C1 segment of cervical spinal cord (tissue), 14 donors: ENCODE measurements at regions not wholly inside any gene's neighbourhood (a gene's known extent, or its start where the extent isn't known, plus 50 kb on each side); places are given as distances from the start of the nearest gene placed in this dataset.

Experiments used
- DNase-seq, 14 donors: peaks; one replicate each; lab custom pipeline; 2025; lab: John Stamatoyannopoulos, UW

DNA sequence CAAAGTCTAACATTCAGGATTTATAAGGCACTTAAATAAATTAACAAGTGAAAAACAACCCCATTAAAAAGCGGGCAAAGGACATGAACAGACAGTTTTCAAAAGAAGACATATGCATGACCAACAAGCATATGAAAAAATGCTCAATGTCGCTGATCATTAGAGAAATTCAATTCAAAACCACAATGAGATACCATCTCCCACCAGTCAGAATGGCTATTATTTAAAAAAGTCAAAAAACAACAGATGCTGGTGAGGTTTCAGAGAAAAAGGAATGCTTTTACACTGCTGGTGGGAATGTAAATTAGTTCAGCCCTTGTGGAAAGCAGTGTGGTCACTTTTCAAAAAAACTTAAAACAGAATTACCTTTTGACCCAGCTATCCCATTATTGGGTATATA, 60.7 kb upstream of the BDKRB2 start:
- no peak for DNase-seq

DNA sequence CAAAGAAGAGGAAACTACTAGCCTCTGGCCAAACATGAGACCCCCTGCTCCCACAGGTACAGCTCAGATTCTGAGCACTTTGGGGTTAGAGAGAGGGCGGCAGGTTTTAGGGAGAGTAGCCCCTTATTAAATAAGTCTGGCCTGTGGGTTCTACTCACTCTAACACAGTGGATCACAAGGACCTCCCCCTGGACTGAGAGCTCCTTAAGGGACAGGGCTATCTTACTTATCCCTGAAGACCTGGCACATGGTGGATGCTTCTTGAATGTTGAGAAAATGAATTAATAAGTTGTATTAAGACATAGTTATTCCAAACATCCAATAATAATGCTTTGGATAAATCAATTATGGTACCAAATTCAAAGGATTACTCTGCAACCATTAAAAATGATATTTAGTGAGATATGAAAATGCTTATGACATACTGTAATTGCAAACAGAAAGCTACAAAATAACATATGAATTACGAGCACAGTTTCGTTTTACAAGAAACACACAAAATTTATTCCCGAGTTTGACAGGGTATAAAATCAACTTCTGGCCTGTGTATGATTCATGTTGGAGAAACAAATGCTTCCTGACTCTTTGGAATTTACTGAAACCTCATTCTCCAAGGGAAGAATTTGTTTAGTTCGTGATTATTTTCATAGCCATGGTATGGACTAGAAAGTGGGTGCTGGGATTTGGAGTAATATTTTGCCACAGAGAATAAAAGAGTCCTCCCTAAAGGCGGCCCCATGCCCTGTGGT, 59.3 kb upstream of the BDKRB2 start:
- no peak for DNase-seq

DNA sequence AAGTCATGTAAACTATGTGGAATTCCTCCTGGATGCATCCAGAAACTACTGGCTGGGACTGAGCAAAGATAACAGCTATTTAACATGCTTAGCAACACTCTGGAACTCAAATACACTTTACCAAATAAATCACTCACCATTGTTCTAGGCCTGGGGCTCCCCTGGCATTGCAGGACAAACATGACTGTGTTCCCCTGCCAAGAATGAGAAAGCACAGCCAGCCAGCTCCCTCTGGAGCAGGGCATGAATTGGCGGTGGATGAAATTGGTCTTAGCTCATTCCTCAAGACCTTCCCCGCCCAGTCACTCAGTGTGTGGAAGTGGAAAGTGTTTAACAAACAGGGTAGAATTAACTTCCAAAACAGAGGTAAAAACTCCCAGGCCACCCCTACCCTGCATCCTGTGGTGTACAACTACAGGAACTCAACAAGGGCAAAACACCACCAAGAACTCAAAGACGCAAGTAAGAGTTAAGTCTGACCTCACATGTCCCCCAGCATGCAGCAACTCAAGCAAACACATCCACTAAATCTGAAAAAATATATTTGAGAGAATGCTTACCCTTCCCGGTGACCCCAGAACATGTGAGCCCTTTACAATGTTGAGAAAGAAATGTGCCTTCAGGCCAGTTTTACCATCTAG, 58.4 kb upstream of the BDKRB2 start:
- DNase-seq: peak in 11 of 14 donors; percentile 18 to 71 (median 59)

DNA sequence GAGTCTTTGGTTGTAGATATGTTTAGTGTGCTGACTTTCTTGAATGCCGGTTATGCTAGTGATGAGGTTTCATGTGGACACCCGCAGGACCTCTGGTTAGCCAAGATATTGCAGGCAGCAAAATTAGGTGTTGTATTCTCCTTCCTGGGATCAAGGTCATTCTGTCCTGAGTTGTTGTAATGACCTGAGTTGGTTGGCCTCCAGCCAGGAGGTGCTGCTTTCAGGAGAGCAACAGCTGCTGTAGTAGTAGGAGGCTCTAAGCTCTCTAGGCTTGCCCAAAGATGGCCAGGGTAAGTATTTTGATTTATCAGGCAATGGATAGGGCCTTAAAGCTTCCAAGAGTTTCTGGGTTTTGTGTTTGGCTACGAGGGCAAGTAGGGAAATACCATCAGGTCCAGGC, 56.0 kb upstream of the BDKRB2 start:
- DNase-seq: no peak

DNA sequence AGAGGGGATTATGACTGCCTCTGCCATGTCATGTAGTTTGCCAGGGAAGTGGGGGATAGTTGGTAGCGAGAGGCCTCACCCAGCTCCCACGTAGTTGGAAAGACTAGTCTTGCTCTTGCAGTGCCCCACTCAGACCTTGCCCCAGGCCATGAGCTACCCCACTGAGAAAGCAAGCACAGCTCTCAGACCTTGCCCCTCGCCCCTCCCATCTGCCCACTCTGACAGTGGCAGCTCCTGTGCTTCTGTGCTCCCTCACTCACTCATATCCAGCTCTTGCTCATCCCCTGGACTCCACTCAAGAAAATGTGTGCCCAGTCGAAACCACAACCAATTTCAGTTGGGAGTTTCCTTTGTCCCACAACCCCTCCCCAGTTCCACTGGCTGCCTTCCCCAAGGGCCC, 55.5 kb upstream of the BDKRB2 start:
- DNase-seq: no peak

DNA sequence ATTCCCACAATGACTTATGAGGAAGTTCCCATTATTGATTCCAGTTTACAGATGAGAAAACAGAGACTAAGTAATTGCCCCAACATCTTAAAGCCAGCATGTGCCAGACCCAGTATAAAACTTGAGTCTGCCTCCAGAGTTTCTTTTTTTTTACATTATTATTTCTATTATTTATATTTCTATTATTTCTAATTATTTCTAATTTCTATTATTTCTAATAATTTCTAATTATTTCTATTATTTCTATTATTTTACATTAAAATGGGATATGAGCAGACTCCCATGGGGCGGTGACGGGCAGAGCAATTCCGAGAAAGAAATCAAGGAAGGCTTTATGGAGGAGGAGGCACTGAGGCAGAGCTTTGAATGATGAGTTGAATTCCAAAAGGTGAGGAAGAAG, 54.4 kb upstream of the BDKRB2 start:
- no peak for DNase-seq

DNA sequence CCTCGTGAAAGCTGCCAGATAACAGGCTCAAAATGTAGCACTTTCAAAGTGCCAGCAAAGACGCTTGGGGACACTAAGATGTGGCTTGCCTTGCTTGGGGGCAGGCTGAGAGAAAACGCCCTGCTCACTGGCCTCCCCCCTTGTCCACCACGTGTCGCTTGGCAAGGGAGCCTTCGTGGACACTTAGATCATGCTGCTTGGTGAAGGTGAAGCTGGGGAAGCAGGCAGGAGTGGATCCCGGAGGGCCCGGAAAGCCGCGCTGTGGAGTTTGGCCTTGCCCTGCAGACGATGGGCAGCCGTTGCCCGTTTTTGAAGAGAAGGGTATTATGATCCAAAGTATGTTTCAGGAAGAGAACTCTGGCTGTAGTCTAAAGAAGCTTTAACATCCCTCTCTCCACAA, 53.4 kb upstream of the BDKRB2 start:
- DNase-seq: no peak

DNA sequence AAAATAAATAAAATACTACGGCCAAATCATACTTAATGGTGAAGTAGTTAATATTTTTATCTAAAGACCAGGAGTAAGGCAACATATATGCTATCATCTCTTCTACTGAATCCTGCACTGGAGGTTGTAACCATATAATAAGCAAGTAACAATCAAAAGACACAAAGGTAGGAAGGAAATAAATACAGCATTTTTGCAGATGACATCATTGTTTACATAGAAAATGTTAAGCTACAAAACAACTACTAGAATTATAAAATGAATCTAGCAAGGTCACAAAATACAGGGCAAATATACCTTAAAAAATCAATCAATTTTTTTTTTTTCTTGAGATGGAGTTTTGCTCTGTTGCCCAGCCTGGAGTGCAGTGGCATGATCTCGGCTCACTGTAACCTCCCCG, 51.6 kb upstream of the BDKRB2 start:
- no peak for DNase-seq
